ENCODE measurements at regions not wholly inside any gene's neighbourhood (a gene's known extent, or its start where the extent isn't known, plus 50 kb on each side); places are given as distances from the start of the nearest gene placed in this dataset.

DNA sequence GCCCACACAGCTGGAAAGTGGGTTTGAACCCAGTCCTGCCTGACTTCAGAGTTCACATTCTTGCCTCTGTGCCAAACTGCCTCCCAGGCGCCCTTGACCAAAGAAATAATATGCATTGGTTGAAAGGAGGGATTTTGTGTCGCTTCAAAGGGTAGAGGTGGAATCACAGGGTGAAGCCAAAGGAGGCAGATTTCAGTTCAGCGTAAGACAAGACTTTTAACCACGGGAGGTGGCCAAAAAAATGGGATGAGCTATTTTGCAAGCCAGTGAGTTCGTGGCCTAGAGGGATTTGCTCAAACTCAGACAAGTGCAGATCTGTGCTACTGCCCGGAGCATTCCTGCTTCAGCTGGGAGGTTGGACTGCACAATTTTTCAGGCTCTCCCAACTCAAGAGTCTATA lies 57.6 kb upstream of the RANBP3L start:
- no peak overlapping the region for H3K4me3 ChIP-seq (ENCODE audit: low read depth, low read length)
- no peaks in the 10 kb centered on the region for H3K9me3 Mint-ChIP-seq (ENCODE audit: unreplicated experiment)
- H3K27me3 Mint-ChIP-seq (ENCODE audit: insufficient read depth, unreplicated experiment) = no peaks in the 10 kb centered on the region
- intact Hi-C loops (cut with micrococcal nuclease; ENCODE audit: unreplicated experiment) = no loop called here
- H3K27me3 ChIP-seq (replicated peaks; ENCODE audit: control insufficient read depth, insufficient read depth, low read length) = no peaks in the 10 kb centered on the region
- CTCF ChIA-PET = no interaction called here
- BruUV-seq (replicated peaks) = no TSS peak
- H3K4me3 Mint-ChIP-seq (ENCODE audit: unreplicated experiment) = no peak overlapping the region
- no peaks in the 10 kb centered on the region for H3K36me3 ChIP-seq (ENCODE audit: control insufficient read depth, insufficient read depth, low read length)
- TF ChIP-seq, protein P1, sequence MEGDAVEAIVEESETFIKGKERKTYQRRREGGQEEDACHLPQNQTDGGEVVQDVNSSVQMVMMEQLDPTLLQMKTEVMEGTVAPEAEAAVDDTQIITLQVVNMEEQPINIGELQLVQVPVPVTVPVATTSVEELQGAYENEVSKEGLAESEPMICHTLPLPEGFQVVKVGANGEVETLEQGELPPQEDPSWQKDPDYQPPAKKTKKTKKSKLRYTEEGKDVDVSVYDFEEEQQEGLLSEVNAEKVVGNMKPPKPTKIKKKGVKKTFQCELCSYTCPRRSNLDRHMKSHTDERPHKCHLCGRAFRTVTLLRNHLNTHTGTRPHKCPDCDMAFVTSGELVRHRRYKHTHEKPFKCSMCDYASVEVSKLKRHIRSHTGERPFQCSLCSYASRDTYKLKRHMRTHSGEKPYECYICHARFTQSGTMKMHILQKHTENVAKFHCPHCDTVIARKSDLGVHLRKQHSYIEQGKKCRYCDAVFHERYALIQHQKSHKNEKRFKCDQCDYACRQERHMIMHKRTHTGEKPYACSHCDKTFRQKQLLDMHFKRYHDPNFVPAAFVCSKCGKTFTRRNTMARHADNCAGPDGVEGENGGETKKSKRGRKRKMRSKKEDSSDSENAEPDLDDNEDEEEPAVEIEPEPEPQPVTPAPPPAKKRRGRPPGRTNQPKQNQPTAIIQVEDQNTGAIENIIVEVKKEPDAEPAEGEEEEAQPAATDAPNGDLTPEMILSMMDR (IDR thresholded peaks at IDR 0.05; ENCODE audit: insufficient read depth in 1 of 2, low read depth in 1 of 2, low read length in 1 of 2, severe bottlenecking in 1 of 2, unreplicated experiment in 1 of 2) = no peak
- H3K36me3 Mint-ChIP-seq (ENCODE audit: insufficient read depth, unreplicated experiment) = no peaks in the 10 kb centered on the region
- no peaks in the 10 kb centered on the region for H3K9me3 ChIP-seq
- POLR2A ChIA-PET = no interaction called here
- H3K4me1 ChIP-seq = no peaks in the 10 kb centered on the region
- no peak for DNase-seq
- H3K27ac Mint-ChIP-seq (ENCODE audit: unreplicated experiment) = no peak overlapping the region
- no peaks in the 10 kb centered on the region for H3K4me1 Mint-ChIP-seq (ENCODE audit: low read depth, unreplicated experiment)

DNA sequence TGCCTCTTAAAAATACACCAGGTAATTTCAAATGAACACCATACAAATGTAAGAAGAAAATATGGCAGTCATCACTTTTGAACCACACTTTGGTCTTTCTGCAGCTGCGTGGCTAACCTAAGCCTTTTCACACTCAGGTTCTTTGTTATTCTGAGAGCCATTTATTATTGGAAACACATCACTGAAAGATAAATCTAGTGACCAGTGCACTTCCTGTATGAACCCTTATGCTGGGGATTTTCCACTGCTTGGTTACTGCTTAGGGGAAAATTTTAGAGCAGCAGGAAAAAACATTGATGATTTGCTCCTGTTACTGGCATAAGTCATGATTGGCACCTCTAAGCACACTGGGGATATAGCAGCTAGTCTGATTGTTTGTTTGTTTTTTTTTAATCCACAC lies 58.6 kb upstream of the RANBP3L start:
- Histone ChIP-seq H3K36me3 (ENCODE audit: control insufficient read depth, insufficient read depth, low read length) (no peaks in the 10 kb centered on the region), H3K9me3 (no peaks in the 10 kb centered on the region), H3K27me3 (replicated peaks; ENCODE audit: control insufficient read depth, insufficient read depth, low read length) (no peaks in the 10 kb centered on the region), H3K4me1 (no peaks in the 10 kb centered on the region), H3K4me3 (ENCODE audit: low read depth, low read length) (no peak overlapping the region)
- Mint-ChIP-seq H3K4me3 (ENCODE audit: unreplicated experiment) (no peak overlapping the region), H3K36me3 (ENCODE audit: insufficient read depth, unreplicated experiment) (no peaks in the 10 kb centered on the region), H3K27ac (ENCODE audit: unreplicated experiment) (no peak overlapping the region), H3K9me3 (ENCODE audit: unreplicated experiment) (no peaks in the 10 kb centered on the region), H3K4me1 (ENCODE audit: low read depth, unreplicated experiment) (peaks cover 8% of the 10 kb centered on the region), H3K27me3 (ENCODE audit: insufficient read depth, unreplicated experiment) (no peaks in the 10 kb centered on the region)
- no TSS peak for BruUV-seq (replicated peaks)
- ChIA-PET CTCF (no interaction called here), POLR2A (no interaction called here)
- TF ChIP-seq, protein P1 (IDR thresholded peaks at IDR 0.05; ENCODE audit: insufficient read depth in 1 of 2, low read depth in 1 of 2, low read length in 1 of 2, severe bottlenecking in 1 of 2, unreplicated experiment in 1 of 2) = no peak
- no peak for DNase-seq
- intact Hi-C loops (cut with micrococcal nuclease; ENCODE audit: unreplicated experiment) = no loop called here

DNA sequence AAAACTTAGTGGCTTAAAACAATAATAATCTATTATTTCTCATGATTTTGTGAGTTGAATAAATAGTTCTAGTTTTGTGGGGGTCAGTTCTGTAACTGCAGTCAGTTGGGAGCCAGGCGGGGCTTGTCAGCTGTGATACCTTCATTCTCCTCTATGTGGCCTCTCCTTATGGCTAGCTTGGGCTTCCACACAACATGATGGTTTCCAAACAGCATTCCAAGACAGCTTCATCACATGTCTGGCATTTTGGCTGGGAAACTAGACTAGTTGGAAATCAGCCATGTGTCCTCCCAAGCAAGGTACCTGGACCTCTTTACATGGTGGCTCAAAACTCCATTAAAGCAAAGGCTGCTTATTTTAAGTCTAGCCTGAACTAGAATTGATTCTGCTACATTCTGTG lies 61.4 kb upstream of the RANBP3L start:
- peak in 1 of 2 experiments; percentile 31 for DNase-seq
- POLR2A ChIA-PET = no interaction called here
- Histone ChIP-seq H3K36me3 (ENCODE audit: control insufficient read depth, insufficient read depth, low read length) (no peaks in the 10 kb centered on the region), H3K4me1 (peaks cover 14% of the 10 kb centered on the region), H3K27me3 (replicated peaks; ENCODE audit: control insufficient read depth, insufficient read depth, low read length) (no peaks in the 10 kb centered on the region), H3K9me3 (no peaks in the 10 kb centered on the region), H3K4me3 (ENCODE audit: low read depth, low read length) (no peak overlapping the region)
- Mint-ChIP-seq H3K27me3 (ENCODE audit: insufficient read depth, unreplicated experiment) (no peaks in the 10 kb centered on the region), H3K4me3 (ENCODE audit: unreplicated experiment) (no peak overlapping the region), H3K27ac (ENCODE audit: unreplicated experiment) (no peak overlapping the region), H3K9me3 (ENCODE audit: unreplicated experiment) (no peaks in the 10 kb centered on the region), H3K4me1 (ENCODE audit: low read depth, unreplicated experiment) (peaks cover 16% of the 10 kb centered on the region), H3K36me3 (ENCODE audit: insufficient read depth, unreplicated experiment) (no peaks in the 10 kb centered on the region)
- no TSS peak for BruUV-seq (replicated peaks)
- TF ChIP-seq, protein P1 (IDR thresholded peaks at IDR 0.05; ENCODE audit: insufficient read depth in 1 of 2, low read depth in 1 of 2, low read length in 1 of 2, severe bottlenecking in 1 of 2, unreplicated experiment in 1 of 2) = peak in 1 of 2 experiments; percentile 29
- CTCF ChIA-PET = interaction anchor here (0.6 kb wide), 1 partner anchor 103 kb away, joined by 3 read pairs; no protein-coding TSS in a partner anchor
- intact Hi-C loops (cut with micrococcal nuclease; ENCODE audit: unreplicated experiment) = no loop called here

Measured in Caco-2 (cell line).